Mesenchymal stem cell (in vitro differentiated cells and primary cell): ENCODE measurements at regions not wholly inside any gene's neighbourhood (a gene's known extent, or its start where the extent isn't known, plus 50 kb on each side); places are given as distances from the start of the nearest gene placed in this dataset.
A peak's percentile ranks its signal among the peaks of the same experiment; 100 is the strongest.

Source experiments
- DNase-seq: peaks from one replicate; pipeline ENCODE4 v3.0.0-alpha.2; 2013
- H2AFZ ChIP-seq: one replicate; pipeline ENCODE4 v1.6.1; 2013; ENCODE audit warnings: low read depth, mild to moderate bottlenecking, control low read depth, inconsistent platforms, low read length, moderate library complexity
- H2AK5ac ChIP-seq: 2 replicates; pipeline ENCODE4 v1.6.1; 2013; ENCODE audit warnings: low read length, moderate library complexity, mild to moderate bottlenecking, inconsistent platforms; ENCODE audit not compliant: severe bottlenecking
- H2BK120ac ChIP-seq: one replicate; pipeline ENCODE4 v1.6.1; 2013; ENCODE audit warnings: low read depth, mild to moderate bottlenecking, inconsistent platforms, low read length, moderate library complexity
- H2BK12ac ChIP-seq, 2 experiments: one replicate each; pipeline ENCODE4 v1.6.1; 2013; ENCODE audit warnings: inconsistent platforms in 2 of 2, low read length in 2 of 2, mild to moderate bottlenecking in 2 of 2, moderate library complexity in 2 of 2, control low read depth in 1 of 2
- H2BK15ac ChIP-seq: one replicate; pipeline ENCODE4 v1.6.1; 2013; ENCODE audit warnings: mild to moderate bottlenecking, low read depth, inconsistent platforms; ENCODE audit not compliant: poor library complexity, severe bottlenecking
- H2BK5ac ChIP-seq: 2 replicates; pipeline ENCODE4 v1.6.1; 2013; ENCODE audit warnings: low read depth, mild to moderate bottlenecking, low read length, control low read depth, inconsistent platforms; ENCODE audit not compliant: poor library complexity, severe bottlenecking
- H3K14ac ChIP-seq, 2 experiments: one replicate each; pipeline ENCODE4 v1.6.1; 2013; ENCODE audit warnings: inconsistent platforms in 2 of 2, low read length in 2 of 2, control low read depth in 1 of 2, mild to moderate bottlenecking in 1 of 2, moderate library complexity in 1 of 2
- H3K18ac ChIP-seq, 2 experiments: one replicate each; pipeline ENCODE4 v1.6.1; 2013; ENCODE audit warnings: inconsistent platforms in 2 of 2, low read length in 2 of 2, control low read depth in 1 of 2, low read depth in 1 of 2, mild to moderate bottlenecking in 1 of 2
- H3K23ac ChIP-seq, 2 experiments: one replicate each; pipeline ENCODE4 v1.6.1; 2013; ENCODE audit warnings: inconsistent platforms in 2 of 2, low read length in 2 of 2, mild to moderate bottlenecking in 2 of 2, moderate library complexity in 2 of 2, control low read depth in 1 of 2
- H3K27ac ChIP-seq: 2 replicates; pipeline ENCODE4 v1.5.1; 2013; ENCODE audit warnings: mild to moderate bottlenecking, moderate library complexity, low read length, control low read depth, inconsistent platforms; ENCODE audit not compliant: poor library complexity, severe bottlenecking
- H3K27me3 ChIP-seq, 2 experiments: 2 replicates each; pipeline versions ENCODE4 v1.6.1 to v1.7.0; 2013; ENCODE audit warnings: low read length in 2 of 2, mild to moderate bottlenecking in 2 of 2, moderate library complexity in 2 of 2, control low read depth in 1 of 2, inconsistent platforms in 1 of 2; ENCODE audit not compliant: control insufficient read depth in 1 of 2, insufficient read depth in 1 of 2
- H3K36me3 ChIP-seq, 2 experiments: 2 replicates each; pipeline versions ENCODE4 v1.6.1 to v1.7.0; 2013; ENCODE audit warnings: low read length in 2 of 2, control low read depth in 1 of 2, inconsistent platforms in 1 of 2, low read depth in 1 of 2, mild to moderate bottlenecking in 1 of 2; ENCODE audit not compliant: insufficient read depth in 2 of 2, control insufficient read depth in 1 of 2
- H3K4ac ChIP-seq, 2 experiments: one replicate each; pipeline ENCODE4 v1.6.1; 2013; ENCODE audit warnings: inconsistent platforms in 2 of 2, low read length in 2 of 2, mild to moderate bottlenecking in 2 of 2, moderate library complexity in 2 of 2, control low read depth in 1 of 2, low read depth in 1 of 2
- H3K4me1 ChIP-seq: 2 replicates; pipeline ENCODE4 v1.6.1; 2013; ENCODE audit warnings: low read depth, low read length, control low read depth; ENCODE audit not compliant: control insufficient read depth, insufficient read depth
- H3K4me2 ChIP-seq: 2 replicates; pipeline ENCODE4 v1.6.1; 2013; ENCODE audit warnings: low read length, mild to moderate bottlenecking, inconsistent platforms; ENCODE audit not compliant: poor library complexity, severe bottlenecking
- H3K4me3 ChIP-seq, 2 experiments: 2 replicates each; pipeline versions ENCODE4 v1.5.1 to v1.7.0; 2013; ENCODE audit warnings: low read length in 2 of 2, mild to moderate bottlenecking in 2 of 2, control low read depth in 1 of 2, low read depth in 1 of 2; ENCODE audit not compliant: insufficient read depth in 1 of 2
- H3K79me1 ChIP-seq: replicated peaks from 2 replicates; pipeline ENCODE4 v1.6.1; 2013; ENCODE audit warnings: mild to moderate bottlenecking, control low read depth, low read length, inconsistent platforms; ENCODE audit not compliant: poor library complexity, severe bottlenecking
- H3K9ac ChIP-seq: 2 replicates; pipeline ENCODE4 v1.7.0; 2013; ENCODE audit warnings: mild to moderate bottlenecking, low read length, moderate library complexity
- H3K9me3 ChIP-seq: 2 replicates; pipeline ENCODE4 v1.7.0; 2013; ENCODE audit warnings: mild to moderate bottlenecking, low read length; ENCODE audit not compliant: control insufficient read depth
- H4K8ac ChIP-seq: one replicate; pipeline ENCODE4 v1.6.1; 2013; ENCODE audit warnings: inconsistent platforms, mild to moderate bottlenecking, low read length, moderate library complexity
- H4K91ac ChIP-seq: one replicate; pipeline ENCODE4 v1.6.1; 2013; ENCODE audit warnings: mild to moderate bottlenecking, low read length, inconsistent platforms
- WGBS: methylation state at CpG from one replicate; pipeline ENCODE4 v1.1.7; 2013; ENCODE audit warnings: mixed read lengths; 5-methylcytosine and 5-hydroxymethylcytosine counted together

- Histone ChIP-seq H3K4me3 (peak overlapping the region in 1 of 2 experiments; percentile 23), H3K4me1 (no peaks in the 10 kb centered on the region), H3K79me1 (no peaks in the 10 kb centered on the region), H2BK12ac (no peak overlapping the region), H3K27me3 (no peaks in the 10 kb centered on the region), H2BK5ac (no peak overlapping the region), H4K91ac (no peak overlapping the region), H4K8ac (no peak overlapping the region), H3K9ac (no peak overlapping the region), H3K23ac (no peak overlapping the region), H3K18ac (no peak overlapping the region), H3K14ac (no peak overlapping the region), H2AK5ac (no peak overlapping the region), H2BK120ac (no peak overlapping the region), H3K4ac (no peak overlapping the region), H3K9me3 (no peaks in the 10 kb centered on the region), H3K36me3 (no peaks in the 10 kb centered on the region), H2BK15ac (no peak overlapping the region), H3K27ac (no peak overlapping the region), H2AFZ (no peak overlapping the region), H3K4me2 (no peak overlapping the region)
- 77% methylated on average over 13 of the region's 13 CpGs for WGBS
- no peak for DNase-seq
These were observed 78.7 kb downstream of the FZD10 start for GRCh38 chr12:130240831-130241590.

GRCh38 chr12:130242506-130242905 lies 80.2 kb downstream of the FZD10 start:
- H4K91ac ChIP-seq, result no peak overlapping the region
- H3K18ac ChIP-seq, result no peak overlapping the region
- H3K23ac ChIP-seq, result no peak overlapping the region
- H3K4me1 ChIP-seq, result no peaks in the 10 kb centered on the region
- no peaks in the 10 kb centered on the region for H3K36me3 ChIP-seq
- H3K4me2 ChIP-seq, result no peak overlapping the region
- H2BK15ac ChIP-seq, result no peak overlapping the region
- H3K9me3 ChIP-seq, result no peaks in the 10 kb centered on the region
- 62% methylated on average over 7 of the region's 7 CpGs for WGBS
- no peak overlapping the region for H3K27ac ChIP-seq
- H2BK5ac ChIP-seq, result no peak overlapping the region
- H2AFZ ChIP-seq, result no peak overlapping the region
- H3K4ac ChIP-seq, result no peak overlapping the region
- H2BK120ac ChIP-seq, result no peak overlapping the region
- no peaks in the 10 kb centered on the region for H3K27me3 ChIP-seq
- no peak overlapping the region for H3K4me3 ChIP-seq
- no peak overlapping the region for H2BK12ac ChIP-seq
- H3K9ac ChIP-seq, result no peak overlapping the region
- H4K8ac ChIP-seq, result no peak overlapping the region
- no peaks in the 10 kb centered on the region for H3K79me1 ChIP-seq
- DNase-seq, result no peak
- no peak overlapping the region for H2AK5ac ChIP-seq
- H3K14ac ChIP-seq, result no peak overlapping the region

- H4K8ac ChIP-seq, result no peak overlapping the region
- H3K23ac ChIP-seq, result no peak overlapping the region
- H3K9ac ChIP-seq, result no peak overlapping the region
- H2BK5ac ChIP-seq, result no peak overlapping the region
- no peaks in the 10 kb centered on the region for H3K4me1 ChIP-seq
- 82% methylated on average over 3 of the region's 6 CpGs for WGBS
- H2AK5ac ChIP-seq, result no peak overlapping the region
- no peak overlapping the region for H3K27ac ChIP-seq
- H3K4ac ChIP-seq, result no peak overlapping the region
- H2BK15ac ChIP-seq, result no peak overlapping the region
- H3K14ac ChIP-seq, result no peak overlapping the region
- no peaks in the 10 kb centered on the region for H3K36me3 ChIP-seq
- peaks cover 5% of the 10 kb centered on the region for H3K9me3 ChIP-seq
- H2AFZ ChIP-seq, result no peak overlapping the region
- no peaks in the 10 kb centered on the region for H3K79me1 ChIP-seq
- no peak overlapping the region for H3K18ac ChIP-seq
- H4K91ac ChIP-seq, result no peak overlapping the region
- no peak overlapping the region for H3K4me3 ChIP-seq
- H3K27me3 ChIP-seq, result no peaks in the 10 kb centered on the region
- H2BK12ac ChIP-seq, result no peak overlapping the region
- H3K4me2 ChIP-seq, result no peak overlapping the region
- DNase-seq, result no peak
- H2BK120ac ChIP-seq, result no peak overlapping the region
These were observed 83.0 kb downstream of the FZD10 start for GRCh38 chr12:130245251-130245650.

- no peak overlapping the region for H2BK15ac ChIP-seq
- H3K18ac ChIP-seq, result no peak overlapping the region
- 61% methylated on average over 4 of the region's 6 CpGs for WGBS
- H3K27ac ChIP-seq, result no peak overlapping the region
- no peak overlapping the region for H3K4ac ChIP-seq
- peaks cover 5% of the 10 kb centered on the region for H3K9me3 ChIP-seq
- no peak overlapping the region for H2BK120ac ChIP-seq
- no peaks in the 10 kb centered on the region for H3K4me1 ChIP-seq
- no peak overlapping the region for H3K4me2 ChIP-seq
- no peaks in the 10 kb centered on the region for H3K27me3 ChIP-seq
- H3K36me3 ChIP-seq, result no peaks in the 10 kb centered on the region
- H3K4me3 ChIP-seq, result no peak overlapping the region
- H4K8ac ChIP-seq, result no peak overlapping the region
- no peak overlapping the region for H2BK12ac ChIP-seq
- H3K79me1 ChIP-seq, result no peaks in the 10 kb centered on the region
- H4K91ac ChIP-seq, result no peak overlapping the region
- no peak for DNase-seq
- no peak overlapping the region for H3K14ac ChIP-seq
- no peak overlapping the region for H3K23ac ChIP-seq
- no peak overlapping the region for H3K9ac ChIP-seq
- H2AFZ ChIP-seq, result no peak overlapping the region
- H2AK5ac ChIP-seq, result no peak overlapping the region
- no peak overlapping the region for H2BK5ac ChIP-seq
These were observed 84.3 kb downstream of the FZD10 start for GRCh38 chr12:130246560-130246959.
